ENCODE measurements at regions not wholly inside any gene's neighbourhood (a gene's known extent, or its start where the extent isn't known, plus 50 kb on each side); places are given as distances from the start of the nearest gene placed in this dataset.
A peak's percentile ranks its signal among the peaks of the same experiment; 100 is the strongest.

DNA sequence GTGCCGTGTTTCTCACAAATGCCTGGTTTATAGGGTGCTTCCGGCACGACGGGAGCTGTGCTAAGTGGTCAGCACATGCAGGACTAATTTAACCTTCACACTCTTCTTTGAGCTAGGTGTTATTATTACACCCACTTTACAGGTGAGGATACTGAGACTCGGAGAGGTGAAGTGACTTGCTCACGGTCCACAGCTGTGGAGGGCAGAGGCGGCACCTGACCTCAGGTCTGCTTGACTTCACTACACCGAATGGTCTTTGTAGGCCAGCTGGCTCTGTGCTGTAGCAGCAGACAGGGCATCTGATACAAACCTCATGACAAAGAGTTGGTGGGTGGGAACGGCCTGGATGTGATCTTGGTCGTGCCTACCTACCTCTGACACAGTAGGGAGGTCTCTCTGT, 102.0 kb upstream of the BOD1 start:
- H3K4me1 ChIP-seq (ENCODE audit: control insufficient read depth, insufficient read depth, low read length): peaks cover 9% of the 10 kb centered on the region
- H2BK5ac ChIP-seq (ENCODE audit: low read depth, low read length, poor library complexity, severe bottlenecking): no peak overlapping the region
- no peak overlapping the region for H3K18ac ChIP-seq (ENCODE audit: low read depth, low read length)
- dilution Hi-C loops (cut with HindIII; ENCODE audit: low sequenced_read_pairs, unreplicated experiment) (no loop called here), intact Hi-C loops (cut with micrococcal nuclease) (loop anchor here (5.0 to 10.0 kb wide), 2 partner anchors 174 to 256 kb away; no protein-coding TSS in a partner anchor), in situ Hi-C loops (cut with MboI; ENCODE audit: low sequenced_read_pairs) (no loop called here)
- no peak overlapping the region for H3K4me3 ChIP-seq (ENCODE audit: insufficient read depth, low read depth, low read length)
- no TSS peak for BruUV-seq (replicated peaks)
- H3K23ac ChIP-seq (ENCODE audit: low read depth, low read length): no peak overlapping the region
- H2AK5ac ChIP-seq (ENCODE audit: low read depth, low read length): no peak overlapping the region
- H3K27me3 ChIP-seq (ENCODE audit: control insufficient read depth, insufficient read depth, low read length): peaks cover 3% of the 10 kb centered on the region
- H3K9me3 ChIP-seq (ENCODE audit: control insufficient read depth, insufficient read depth, low read length): no peaks in the 10 kb centered on the region
- WGBS, 2 experiments (ENCODE audit: extremely low coverage in 2 of 2, insufficient read length in 1 of 2): 71% methylated on average over 1 of the region's 10 CpGs; no CpG with 5 or more reads in 1 of the 2 experiments
- no peak for TF ChIP-seq CHD1 (IDR thresholded peaks at IDR 0.05; ENCODE audit: low read depth, low read length)
- no peak for TF ChIP-seq MAFK (IDR thresholded peaks at IDR 0.05; ENCODE audit: low read depth, low read length)
- no peak for TF ChIP-seq RFX5 (IDR thresholded peaks at IDR 0.05; ENCODE audit: low read depth, low read length)
- no peak for TF ChIP-seq RCOR1 (IDR thresholded peaks at IDR 0.05; ENCODE audit: insufficient replicate concordance, low read length)
- no peak for TF ChIP-seq SMC3 (IDR thresholded peaks at IDR 0.05; ENCODE audit: low read depth, low read length)
- no peak for TF ChIP-seq MAZ (IDR thresholded peaks at IDR 0.05; ENCODE audit: borderline replicate concordance, low read depth, low read length)
- TF ChIP-seq RAD21 (IDR thresholded peaks at IDR 0.05; ENCODE audit: low read length): no peak
- no peak for TF ChIP-seq CTCF (conservative IDR thresholded peaks at IDR 0.05; ENCODE audit: low read depth, low read length)
- TF ChIP-seq MXI1 (IDR thresholded peaks at IDR 0.05; ENCODE audit: borderline replicate concordance, low read depth, low read length): no peak
- TF ChIP-seq POLR2A (IDR thresholded peaks at IDR 0.05; ENCODE audit: low read depth, low read length): no peak
- no peak for TF ChIP-seq BHLHE40 (IDR thresholded peaks at IDR 0.05; ENCODE audit: low read depth, low read length)
- TF ChIP-seq ELK1 (IDR thresholded peaks at IDR 0.05; ENCODE audit: borderline replicate concordance, low read depth, low read length): no peak
- no peak for TF ChIP-seq CEBPB (IDR thresholded peaks at IDR 0.05; ENCODE audit: low read depth, low read length)
- ChIA-PET CTCF (no interaction called here), POLR2A (ENCODE audit: unreplicated experiment) (no interaction called here)
- H3K27ac ChIP-seq (ENCODE audit: insufficient read depth, low read length): no peak overlapping the region
- peaks cover 4% of the 10 kb centered on the region for H3K9me1 ChIP-seq (ENCODE audit: insufficient read depth, low read length)
- no peak for DNase-seq
- no peaks in the 10 kb centered on the region for H3K79me1 ChIP-seq (ENCODE audit: low read depth in 1 of 2, low read length in 2 of 2)
- no peak overlapping the region for H2AFZ ChIP-seq (replicated peaks; ENCODE audit: low read length, poor library complexity)
- H3K36me3 ChIP-seq (ENCODE audit: control insufficient read depth, insufficient read depth, low read length): no peaks in the 10 kb centered on the region
- no peak for ATAC-seq (ENCODE audit: low read depth)
- no peak overlapping the region for H4K91ac ChIP-seq (ENCODE audit: insufficient read depth, low read depth, low read length)
- H3K9ac ChIP-seq (ENCODE audit: low read depth, low read length): no peak overlapping the region
- H2BK20ac ChIP-seq (ENCODE audit: low read depth, low read length): no peak overlapping the region
- H3K4ac ChIP-seq (ENCODE audit: low read depth, low read length): no peak overlapping the region
- no peak overlapping the region for H3K14ac ChIP-seq (replicated peaks; ENCODE audit: low read depth, low read length)
- H3K56ac ChIP-seq (ENCODE audit: extremely low read depth, insufficient read depth, low read length): no peak overlapping the region
- no peak overlapping the region for H3K4me2 ChIP-seq (ENCODE audit: low read depth, low read length)
- H4K8ac ChIP-seq (ENCODE audit: low read depth in 2 of 2, low read length in 2 of 2): no peak overlapping the region
- H2BK120ac ChIP-seq (ENCODE audit: low read depth, low read length): no peak overlapping the region
- H4K5ac ChIP-seq (ENCODE audit: low read depth, low read length): no peak overlapping the region
- 0 out of 3 replicates have a peak overlapping the region, but pooled peaks have one; percentile 21 for H2BK15ac ChIP-seq (ENCODE audit: low read depth, low read length)
- no peaks in the 10 kb centered on the region for H4K20me1 ChIP-seq (ENCODE audit: insufficient read depth, low read length)
- H2AK9ac ChIP-seq (replicated peaks; ENCODE audit: low read depth, low read length, poor library complexity): no peak overlapping the region
